D721Med (cell line): ENCODE measurements at regions not wholly inside any gene's neighbourhood (a gene's known extent, or its start where the extent isn't known, plus 50 kb on each side); places are given as distances from the start of the nearest gene placed in this dataset.
"Not testable (repeated sequence)": the region's sequence is repeated elsewhere in the genome, so short reads cannot be mapped to it uniquely, and the experiment has no call there.

Experiments
- DNase-seq: peaks from one replicate; pipeline ENCODE4 v3.0.0; 2011; ENCODE audit warnings: low spot score; ENCODE audit not compliant: insufficient read length
- FAIRE-seq: peaks from 2 replicates; lab custom pipeline; 2011; peaks lifted over from hg19 to GRCh38; lab: Jason Lieb, UNC
- TF ChIP-seq, protein P1 (sequence below): IDR thresholded peaks from 2 replicates; pipeline ENCODE4 v1.5.1; 2012; ENCODE audit warnings: mild to moderate bottlenecking, control low read depth; ENCODE audit not compliant: insufficient read depth; ENCODE audit errors: missing control alignments

DNA sequence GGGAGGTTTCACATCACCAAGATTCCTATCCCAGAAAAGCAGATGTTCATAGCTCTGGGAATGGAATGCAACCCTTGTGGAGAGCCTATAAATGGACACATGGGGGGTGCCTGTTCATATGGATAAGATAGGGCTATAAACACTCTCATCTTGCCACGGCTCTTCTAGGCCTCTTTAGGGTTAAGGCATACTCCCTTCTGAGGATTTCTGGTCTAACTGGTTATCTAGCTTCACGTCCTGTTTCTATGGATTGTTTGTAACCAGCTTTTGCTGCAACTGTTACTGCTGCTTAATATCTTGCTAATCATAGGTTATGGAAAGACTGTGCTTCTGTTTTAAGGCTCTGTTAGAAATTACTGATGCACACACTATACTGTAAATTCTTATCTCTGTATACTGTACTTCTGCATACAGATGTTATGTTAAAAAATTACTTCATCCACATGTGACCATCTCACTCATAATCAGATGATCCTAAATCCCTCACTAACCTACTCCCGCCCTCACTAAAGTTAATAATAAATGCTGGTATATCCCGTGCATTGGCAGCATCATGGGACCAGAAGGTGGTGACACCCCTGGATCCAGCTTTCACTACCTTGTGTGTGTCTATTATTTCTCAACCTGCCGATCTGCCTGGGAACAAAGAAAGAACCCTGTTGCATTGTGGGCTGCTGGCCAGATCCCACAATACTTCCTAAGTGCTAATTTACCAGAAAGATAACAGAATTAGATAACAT is 68.7 kb downstream of the PRKAB2 start:
- FAIRE-seq = not testable (repeated sequence)

DNA sequence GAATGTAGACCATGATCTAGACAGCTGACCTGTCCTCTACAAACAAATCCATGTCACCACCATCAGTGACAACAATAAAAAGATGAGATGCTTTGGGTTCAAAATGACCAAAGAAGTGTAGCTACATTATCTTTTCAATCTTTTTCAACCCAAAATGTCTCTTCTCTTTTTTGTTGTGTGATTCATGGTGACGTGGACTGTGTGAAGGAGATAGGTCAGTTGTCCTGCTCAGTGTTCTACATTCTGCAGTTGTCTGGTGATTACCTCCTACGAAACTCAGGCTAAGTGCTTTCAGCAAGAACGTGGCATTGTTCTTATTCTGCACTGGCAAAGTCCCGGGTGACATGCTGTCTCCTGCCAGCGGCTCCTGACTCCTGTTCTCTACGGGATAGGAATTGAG is 73.1 kb downstream of the PRKAB2 start:
- TF ChIP-seq, protein P1, sequence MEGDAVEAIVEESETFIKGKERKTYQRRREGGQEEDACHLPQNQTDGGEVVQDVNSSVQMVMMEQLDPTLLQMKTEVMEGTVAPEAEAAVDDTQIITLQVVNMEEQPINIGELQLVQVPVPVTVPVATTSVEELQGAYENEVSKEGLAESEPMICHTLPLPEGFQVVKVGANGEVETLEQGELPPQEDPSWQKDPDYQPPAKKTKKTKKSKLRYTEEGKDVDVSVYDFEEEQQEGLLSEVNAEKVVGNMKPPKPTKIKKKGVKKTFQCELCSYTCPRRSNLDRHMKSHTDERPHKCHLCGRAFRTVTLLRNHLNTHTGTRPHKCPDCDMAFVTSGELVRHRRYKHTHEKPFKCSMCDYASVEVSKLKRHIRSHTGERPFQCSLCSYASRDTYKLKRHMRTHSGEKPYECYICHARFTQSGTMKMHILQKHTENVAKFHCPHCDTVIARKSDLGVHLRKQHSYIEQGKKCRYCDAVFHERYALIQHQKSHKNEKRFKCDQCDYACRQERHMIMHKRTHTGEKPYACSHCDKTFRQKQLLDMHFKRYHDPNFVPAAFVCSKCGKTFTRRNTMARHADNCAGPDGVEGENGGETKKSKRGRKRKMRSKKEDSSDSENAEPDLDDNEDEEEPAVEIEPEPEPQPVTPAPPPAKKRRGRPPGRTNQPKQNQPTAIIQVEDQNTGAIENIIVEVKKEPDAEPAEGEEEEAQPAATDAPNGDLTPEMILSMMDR = no peak
- DNase-seq (no peak), FAIRE-seq (no peak)

More for the DNA sequence above, 68.7 kb downstream of the PRKAB2 start:
- DNase-seq = not testable (repeated sequence)

DNA sequence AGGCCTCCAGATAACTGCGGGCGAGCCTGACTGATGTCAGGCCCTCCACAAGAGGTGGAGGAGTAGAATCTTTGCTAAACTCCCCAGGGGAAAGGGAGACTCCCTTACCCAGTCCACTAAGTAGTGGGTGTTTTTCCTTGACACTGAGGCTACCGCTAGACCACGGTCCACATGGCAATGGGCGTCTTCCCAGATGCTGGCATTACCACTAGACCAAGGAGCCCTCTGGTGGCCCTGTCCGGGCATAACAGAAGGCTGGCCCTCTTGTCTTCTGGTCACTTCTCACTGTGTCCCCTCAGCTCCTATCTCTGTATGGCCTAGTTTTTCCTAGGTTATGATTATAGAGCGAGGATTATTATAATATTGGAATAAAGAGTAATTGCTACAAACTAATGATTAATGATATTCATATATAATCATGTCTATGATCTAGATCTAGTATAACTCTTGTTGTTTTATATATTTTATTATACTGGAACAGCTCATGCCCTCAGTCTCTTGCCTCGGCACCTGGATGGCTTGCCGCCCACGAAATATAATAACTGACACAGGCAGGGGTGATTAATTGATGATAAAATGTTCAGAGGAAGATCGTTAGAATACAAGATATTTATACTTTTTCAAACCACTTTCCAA is 73.8 kb downstream of the PRKAB2 start:
- TF ChIP-seq, protein P1 = peak; percentile 32
- not testable (repeated sequence) for FAIRE-seq, DNase-seq

DNA sequence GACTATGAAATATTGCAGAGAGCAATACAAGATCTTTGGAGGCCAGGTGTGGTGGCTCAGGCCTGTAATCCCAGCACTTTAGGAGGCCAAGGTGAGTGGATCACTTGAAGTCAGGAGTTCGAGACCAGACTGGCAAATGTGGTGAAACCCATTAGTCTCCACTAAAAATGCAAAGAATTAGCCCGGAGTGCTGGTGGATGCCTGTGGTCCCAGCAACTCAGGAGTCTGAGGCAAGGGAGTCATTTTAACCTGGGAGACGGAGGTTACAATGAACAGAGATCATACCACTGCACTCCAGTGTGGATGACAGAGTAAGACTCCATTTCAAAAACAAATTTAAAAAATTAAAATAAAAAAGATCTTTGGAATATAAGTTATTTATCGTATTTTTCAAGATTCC is 76.6 kb downstream of the PRKAB2 start:
- FAIRE-seq = no peak
- TF ChIP-seq, protein P1 = no peak

DNA sequence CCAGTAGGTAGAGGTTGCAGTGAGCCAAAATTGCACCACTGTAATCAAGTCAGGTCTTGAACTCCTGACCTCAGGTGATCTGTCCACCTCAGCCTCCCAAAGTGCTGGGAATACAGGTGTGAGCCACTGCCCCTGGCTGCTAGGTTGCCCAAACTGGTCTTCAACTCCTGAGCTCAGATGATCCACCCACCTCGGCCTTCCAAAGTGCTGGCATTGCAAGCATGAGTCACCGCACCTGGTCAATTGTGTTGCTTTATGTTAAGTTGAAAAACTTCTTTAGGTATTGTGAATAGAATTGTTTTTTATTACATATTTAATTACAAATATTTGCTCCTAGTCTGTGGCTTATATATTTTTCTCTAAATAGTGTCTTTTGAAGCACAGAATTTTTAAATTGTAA is 80.5 kb downstream of the PRKAB2 start:
- FAIRE-seq = no peak
- TF ChIP-seq, protein P1 = no peak
- DNase-seq = no peak

More for the DNA sequence above, 76.6 kb downstream of the PRKAB2 start:
- no peak for DNase-seq

DNA sequence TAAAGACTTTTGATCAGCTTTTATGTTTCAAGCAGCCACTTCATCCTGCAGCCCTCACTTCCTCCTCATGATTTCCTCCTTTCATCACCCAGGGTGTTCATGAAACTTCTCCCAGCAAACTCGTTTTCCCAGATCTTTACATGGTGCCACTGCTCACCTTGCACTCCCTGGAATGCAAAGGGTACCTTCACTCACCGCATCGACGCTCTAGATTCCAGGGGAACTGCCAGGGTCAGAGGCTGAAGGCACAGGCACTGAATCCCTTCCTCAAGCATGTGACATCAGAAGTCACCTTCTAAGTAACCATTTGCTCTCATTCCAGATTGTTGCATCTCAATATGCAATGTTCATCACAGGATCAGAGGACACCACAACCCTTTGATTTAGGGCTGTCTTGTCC is 82.8 kb downstream of the PRKAB2 start:
- TF ChIP-seq, protein P1 = no peak
- FAIRE-seq = no peak
- DNase-seq = no peak

DNA sequence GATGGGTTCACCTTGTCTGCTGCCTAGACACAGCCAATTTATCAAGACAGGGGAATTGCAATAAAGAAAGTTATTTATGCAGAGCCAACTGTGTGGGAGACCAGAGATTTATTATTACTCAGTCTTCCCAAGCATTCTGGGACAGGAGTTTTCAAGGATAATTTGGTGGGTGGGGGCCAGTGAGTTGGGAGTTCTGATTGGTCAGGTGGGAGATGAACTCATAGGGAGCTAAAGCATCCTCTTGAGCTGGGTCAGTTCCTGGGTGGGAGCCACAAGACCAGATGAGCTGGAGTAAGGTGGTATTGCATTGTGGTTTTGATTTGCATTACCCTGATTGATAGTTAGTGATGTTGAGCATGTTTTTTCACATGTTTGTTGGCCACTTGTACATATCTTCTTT is 86.1 kb downstream of the PRKAB2 start:
- TF ChIP-seq, protein P1 = no peak
- DNase-seq (no peak), FAIRE-seq (no peak)
